Fibroblast of lung (primary cell): ENCODE measurements at regions not wholly inside any gene's neighbourhood (a gene's known extent, or its start where the extent isn't known, plus 50 kb on each side); places are given as distances from the start of the nearest gene placed in this dataset.

Source experiments
- DNase-seq, 2 donors: peaks; one replicate each; pipeline versions ENCODE4 v3.0.0 to v3.0.0-alpha.2; 2010; ENCODE audit warnings: low read depth in 2 of 2
- H2AFZ ChIP-seq: 2 replicates; pipeline ENCODE4 v1.5.1; 2012; ENCODE audit warnings: low read length, control low read depth, inconsistent platforms
- H3K27ac ChIP-seq: 2 replicates; pipeline ENCODE4 v1.5.1; 2011; ENCODE audit warnings: low read length, control low read depth; ENCODE audit not compliant: insufficient read depth
- H3K27me3 ChIP-seq: 2 replicates; pipeline ENCODE4 v1.5.1; 2011; ENCODE audit warnings: mild to moderate bottlenecking, low read length; ENCODE audit not compliant: control insufficient read depth, insufficient read depth
- H3K36me3 ChIP-seq: 2 replicates; pipeline ENCODE4 v1.5.1; 2011; ENCODE audit warnings: low read length; ENCODE audit not compliant: control insufficient read depth, insufficient read depth
- H3K4me1 ChIP-seq: 2 replicates; pipeline ENCODE4 v1.5.1; 2011; ENCODE audit warnings: low read length; ENCODE audit not compliant: control insufficient read depth, insufficient read depth; ENCODE audit errors: extremely low read depth
- H3K4me2 ChIP-seq: 2 replicates; pipeline ENCODE4 v1.5.1; 2011; ENCODE audit warnings: low read length, control low read depth; ENCODE audit not compliant: insufficient read depth; ENCODE audit errors: extremely low read depth
- H3K4me3 ChIP-seq, 4 experiments: fragments of 200-600 bp in 1 of 4; sonication (generic) in 1 of 4; replicated peaks in 1 of 4; 2 replicates each; pipeline ENCODE4 v1.5.1; 2011 to 2016; ENCODE audit warnings: low read length in 4 of 4, low read depth in 3 of 4, mild to moderate bottlenecking in 3 of 4, control low read depth in 2 of 4, inconsistent platforms in 1 of 4, mixed read lengths in 1 of 4; ENCODE audit not compliant: insufficient read depth in 1 of 4; ENCODE audit errors: control extremely low read depth in 1 of 4
- H3K79me2 ChIP-seq: 2 replicates; pipeline ENCODE4 v1.5.1; 2012; ENCODE audit warnings: mild to moderate bottlenecking, low read length, inconsistent platforms; ENCODE audit not compliant: control insufficient read depth, insufficient read depth
- H3K9ac ChIP-seq: 2 replicates; pipeline ENCODE4 v1.5.1; 2011; ENCODE audit warnings: mild to moderate bottlenecking, low read length, control low read depth; ENCODE audit not compliant: insufficient read depth
- H3K9me3 ChIP-seq: 2 replicates; pipeline ENCODE4 v1.5.1; 2012; ENCODE audit warnings: low read depth, low read length; ENCODE audit not compliant: control insufficient read depth, insufficient read depth
- H4K20me1 ChIP-seq: 2 replicates; pipeline ENCODE4 v1.5.1; 2011; ENCODE audit warnings: low read length; ENCODE audit not compliant: control insufficient read depth, insufficient read depth; ENCODE audit errors: extremely low read depth
- EZH2 ChIP-seq: IDR thresholded peaks from 2 replicates; pipeline ENCODE4 v1.5.1; 2012; ENCODE audit warnings: low read length, control low read depth, mild to moderate bottlenecking; ENCODE audit errors: missing control alignments
- TF ChIP-seq, protein P1 (sequence below), 2 donors: IDR thresholded peaks in 1 of 2; conservative IDR thresholded peaks in 1 of 2; 1 replicate in 1 of 2; 2 replicates in 1 of 2; pipeline ENCODE4 v1.5.1; 2011 to 2012; ENCODE audit warnings: low read length in 2 of 2, control low read depth in 1 of 2, inconsistent platforms in 1 of 2, low read depth in 1 of 2, mild to moderate bottlenecking in 1 of 2

- no peak overlapping the region for H3K9ac ChIP-seq
- no peaks in the 10 kb centered on the region for H3K27me3 ChIP-seq
- H3K79me2 ChIP-seq: no peaks in the 10 kb centered on the region
- H2AFZ ChIP-seq: no peak overlapping the region
- DNase-seq: no peak
- no peak overlapping the region for H3K27ac ChIP-seq
- H3K4me2 ChIP-seq: no peak overlapping the region
- H4K20me1 ChIP-seq: no peaks in the 10 kb centered on the region
- no peak for TF ChIP-seq EZH2
- H3K9me3 ChIP-seq: no peaks in the 10 kb centered on the region
- H3K4me3 ChIP-seq: no peak overlapping the region
- H3K36me3 ChIP-seq: no peaks in the 10 kb centered on the region
- no peaks in the 10 kb centered on the region for H3K4me1 ChIP-seq
Measured at GRCh38 chr5:74262544-74263207, 377.9 kb downstream of the ENC1 start.

GRCh38 chr5:74261866-74262265 lies 378.7 kb downstream of the ENC1 start:
- DNase-seq: peak in 1 of 2 donors; percentile 60
- Histone ChIP-seq H3K4me2 (no peak overlapping the region), H4K20me1 (no peaks in the 10 kb centered on the region), H2AFZ (no peak overlapping the region), H3K9ac (no peak overlapping the region), H3K4me3 (no peak overlapping the region), H3K27me3 (no peaks in the 10 kb centered on the region), H3K79me2 (no peaks in the 10 kb centered on the region), H3K36me3 (no peaks in the 10 kb centered on the region), H3K27ac (no peak overlapping the region), H3K9me3 (no peaks in the 10 kb centered on the region), H3K4me1 (no peaks in the 10 kb centered on the region)
- TF ChIP-seq, protein P1, sequence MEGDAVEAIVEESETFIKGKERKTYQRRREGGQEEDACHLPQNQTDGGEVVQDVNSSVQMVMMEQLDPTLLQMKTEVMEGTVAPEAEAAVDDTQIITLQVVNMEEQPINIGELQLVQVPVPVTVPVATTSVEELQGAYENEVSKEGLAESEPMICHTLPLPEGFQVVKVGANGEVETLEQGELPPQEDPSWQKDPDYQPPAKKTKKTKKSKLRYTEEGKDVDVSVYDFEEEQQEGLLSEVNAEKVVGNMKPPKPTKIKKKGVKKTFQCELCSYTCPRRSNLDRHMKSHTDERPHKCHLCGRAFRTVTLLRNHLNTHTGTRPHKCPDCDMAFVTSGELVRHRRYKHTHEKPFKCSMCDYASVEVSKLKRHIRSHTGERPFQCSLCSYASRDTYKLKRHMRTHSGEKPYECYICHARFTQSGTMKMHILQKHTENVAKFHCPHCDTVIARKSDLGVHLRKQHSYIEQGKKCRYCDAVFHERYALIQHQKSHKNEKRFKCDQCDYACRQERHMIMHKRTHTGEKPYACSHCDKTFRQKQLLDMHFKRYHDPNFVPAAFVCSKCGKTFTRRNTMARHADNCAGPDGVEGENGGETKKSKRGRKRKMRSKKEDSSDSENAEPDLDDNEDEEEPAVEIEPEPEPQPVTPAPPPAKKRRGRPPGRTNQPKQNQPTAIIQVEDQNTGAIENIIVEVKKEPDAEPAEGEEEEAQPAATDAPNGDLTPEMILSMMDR (conservative IDR thresholded peaks at IDR 0.05 in 1 of 2, IDR thresholded peaks at IDR 0.05 in 1 of 2; ENCODE audit: low read depth in 1 of 2, low read length in 2 of 2): no peak
- TF ChIP-seq EZH2: no peak

GRCh38 chr5:74261421-74261820 lies 379.1 kb downstream of the ENC1 start:
- Histone ChIP-seq H3K4me1 (no peaks in the 10 kb centered on the region), H3K27me3 (no peaks in the 10 kb centered on the region), H3K27ac (no peak overlapping the region), H3K9me3 (no peaks in the 10 kb centered on the region), H4K20me1 (no peaks in the 10 kb centered on the region), H3K4me3 (no peak overlapping the region), H3K36me3 (no peaks in the 10 kb centered on the region), H3K79me2 (no peaks in the 10 kb centered on the region), H3K9ac (no peak overlapping the region), H3K4me2 (no peak overlapping the region), H2AFZ (no peak overlapping the region)
- DNase-seq: no peak
- TF ChIP-seq, protein P1 (conservative IDR thresholded peaks at IDR 0.05 in 1 of 2, IDR thresholded peaks at IDR 0.05 in 1 of 2; ENCODE audit: low read depth in 1 of 2, low read length in 2 of 2): no peak
- no peak for TF ChIP-seq EZH2
